GM12892 (cell line): ENCODE measurements at regions not wholly inside any gene's neighbourhood (a gene's known extent, or its start where the extent isn't known, plus 50 kb on each side); places are given as distances from the start of the nearest gene placed in this dataset.

ENCODE experiments used
- DNase-seq: peaks from one replicate; pipeline ENCODE4 v3.0.0; 2011; ENCODE audit not compliant: insufficient read length
- FAIRE-seq: peaks from 2 replicates; lab custom pipeline; 2011; peaks lifted over from hg19 to GRCh38; lab: Jason Lieb, UNC
- POLR2A ChIP-seq: IDR thresholded peaks from 2 replicates; pipeline ENCODE4 v1.6.1; 2011; ENCODE audit warnings: low read depth, low read length, control low read depth
- POLR2AphosphoS5 ChIP-seq: IDR thresholded peaks from 2 replicates; pipeline ENCODE4 v1.6.1; 2011; ENCODE audit warnings: low read depth, low read length, control low read depth
- TAF1 ChIP-seq: IDR thresholded peaks from 2 replicates; pipeline ENCODE4 v1.6.1; 2011; ENCODE audit warnings: low read depth, mild to moderate bottlenecking, control low read depth, low read length, borderline replicate concordance

GRCh38 chr14:22489957-22490950, 98.8 kb downstream of the DAD1 start:
- TF ChIP-seq POLR2A (peak; percentile 59), TAF1 (no peak), POLR2AphosphoS5 (peak; percentile 78; the same call in 1 of the 2 replicates)
- peak; percentile 89 for FAIRE-seq
- DNase-seq, result no peak

- TF ChIP-seq POLR2A, result peak; percentile 59; the same call in 1 of the 2 replicates
- peak; percentile 81; the same call in 1 of the 2 replicates for TF ChIP-seq POLR2AphosphoS5
- no peak for TF ChIP-seq TAF1
- FAIRE-seq (no peak), DNase-seq (no peak)
Measured at GRCh38 chr14:22489244-22489545, 99.8 kb downstream of the DAD1 start.

GRCh38 chr14:22488522-22489243, 100.3 kb downstream of the DAD1 start:
- TF ChIP-seq POLR2A (peak; percentile 51), POLR2AphosphoS5 (peak; percentile 57), TAF1 (no peak)
- DNase-seq, result no peak
- peak; percentile 88 for FAIRE-seq

- TF ChIP-seq POLR2AphosphoS5, result no peak; the same call in 1 of the 2 replicates
- peak; percentile 17; the same call in 1 of the 2 replicates for TF ChIP-seq POLR2A
- TF ChIP-seq TAF1, result no peak
- FAIRE-seq, result no peak
- no peak for DNase-seq
Measured at GRCh38 chr14:22487941-22488340, 101.1 kb downstream of the DAD1 start.

- TF ChIP-seq POLR2A, result no peak; the same call in 1 of the 2 replicates
- no peak for TF ChIP-seq TAF1
- no peak; the same call in none of the 2 replicates for TF ChIP-seq POLR2AphosphoS5
- FAIRE-seq (peak; percentile 88), DNase-seq (no peak)
Measured at GRCh38 chr14:22487401-22487800, 101.6 kb downstream of the DAD1 start.

- no peak for DNase-seq
- peak; percentile 27 for FAIRE-seq
- TF ChIP-seq POLR2A, result no peak; the same call in 1 of the 2 replicates
- no peak for TF ChIP-seq POLR2AphosphoS5
- TF ChIP-seq TAF1, result no peak
Measured at GRCh38 chr14:22486675-22487074, 102.3 kb downstream of the DAD1 start.

- DNase-seq (no peak), FAIRE-seq (peak; percentile 24)
- TF ChIP-seq POLR2AphosphoS5, result no peak
- TF ChIP-seq POLR2A, result no peak
- no peak for TF ChIP-seq TAF1
Measured at GRCh38 chr14:22485649-22486048, 103.4 kb downstream of the DAD1 start.

- FAIRE-seq (no peak), DNase-seq (no peak)
- TF ChIP-seq TAF1, result no peak
- TF ChIP-seq POLR2A, result no peak
- TF ChIP-seq POLR2AphosphoS5, result peak; percentile 60; the same call in 1 of the 2 replicates
Measured at GRCh38 chr14:22485178-22485577, 103.8 kb downstream of the DAD1 start.

GRCh38 chr14:22484632-22485031, 104.4 kb downstream of the DAD1 start:
- FAIRE-seq (peak; percentile 88), DNase-seq (no peak)
- no peak for TF ChIP-seq POLR2A
- TF ChIP-seq TAF1, result no peak
- TF ChIP-seq POLR2AphosphoS5, result no peak

- FAIRE-seq (no peak), DNase-seq (no peak)
- TF ChIP-seq TAF1 (no peak; the same call in 1 of the 2 replicates), POLR2AphosphoS5 (peak; percentile 85; the same call in 1 of the 2 replicates), POLR2A (peak; percentile 76)
Measured at GRCh38 chr14:22483863-22484593, 105.0 kb downstream of the DAD1 start.
